Coronary artery (tissue), 2 donors: ENCODE measurements at regions not wholly inside any gene's neighbourhood (a gene's known extent, or its start where the extent isn't known, plus 50 kb on each side); places are given as distances from the start of the nearest gene placed in this dataset.

Experiments
- DNase-seq: peaks from one replicate; pipeline ENCODE4 v3.0.0-alpha.2; 2017; ENCODE audit warnings: low spot score
- H3K27ac ChIP-seq, 2 donors: fragments of 200-600 bp; sonication (generic); one replicate each; pipeline ENCODE4 v1.5.1; 2016 to 2019
- H3K4me3 ChIP-seq: fragments of 200-600 bp; sonication (generic); 2 replicates; pipeline ENCODE4 v1.5.1; 2016; ENCODE audit warnings: mild to moderate bottlenecking, moderate library complexity
- CTCF ChIP-seq: fragments of 200-600 bp; sonication (generic); IDR thresholded peaks from one replicate; pipeline ENCODE4 v1.5.1; 2019; ENCODE audit warnings: antibody characterized with exemption

- Histone ChIP-seq H3K4me3 (no peak overlapping the region), H3K27ac (no peak overlapping the region)
- DNase-seq, result no peak
- no peak for TF ChIP-seq CTCF
Measured at GRCh38 chr15:97804950-97805349, 155.6 kb upstream of the ARRDC4 start.

GRCh38 chr15:97806766-97807165 is 153.7 kb upstream of the ARRDC4 start:
- Histone ChIP-seq H3K27ac (no peak overlapping the region), H3K4me3 (no peak overlapping the region)
- no peak for TF ChIP-seq CTCF
- no peak for DNase-seq

- DNase-seq, result no peak
- H3K27ac ChIP-seq, result no peak overlapping the region
- no peak overlapping the region for H3K4me3 ChIP-seq
- no peak for TF ChIP-seq CTCF
Measured at GRCh38 chr15:97815835-97816234, 144.7 kb upstream of the ARRDC4 start.

GRCh38 chr15:97817276-97817890 is 143.1 kb upstream of the ARRDC4 start:
- H3K27ac ChIP-seq, result no peak overlapping the region
- no peak for DNase-seq
- TF ChIP-seq CTCF, result no peak

GRCh38 chr15:97836003-97836402 is 124.5 kb upstream of the ARRDC4 start:
- no peak for DNase-seq
- H3K27ac ChIP-seq, result no peak overlapping the region
- TF ChIP-seq CTCF, result no peak
- H3K4me3 ChIP-seq, result no peak overlapping the region

More at GRCh38 chr15:97817276-97817890, 143.1 kb upstream of the ARRDC4 start:
- no peak overlapping the region for H3K4me3 ChIP-seq

- Histone ChIP-seq H3K4me3 (no peak overlapping the region), H3K27ac (no peak overlapping the region)
- no peak for TF ChIP-seq CTCF
- no peak for DNase-seq
Measured at GRCh38 chr15:97837896-97838295, 122.6 kb upstream of the ARRDC4 start.

- TF ChIP-seq CTCF, result no peak
- Histone ChIP-seq H3K4me3 (no peak overlapping the region), H3K27ac (no peak overlapping the region)
- no peak for DNase-seq
Measured at GRCh38 chr15:97838606-97839210, 121.8 kb upstream of the ARRDC4 start.
